DMS153 (cell line): ENCODE measurements at regions not wholly inside any gene's neighbourhood (a gene's known extent, or its start where the extent isn't known, plus 50 kb on each side); places are given as distances from the start of the nearest gene placed in this dataset.

Experiments
- DNase-seq: peaks from one replicate; lab custom pipeline; 2025; lab: John Stamatoyannopoulos, UW

DNA sequence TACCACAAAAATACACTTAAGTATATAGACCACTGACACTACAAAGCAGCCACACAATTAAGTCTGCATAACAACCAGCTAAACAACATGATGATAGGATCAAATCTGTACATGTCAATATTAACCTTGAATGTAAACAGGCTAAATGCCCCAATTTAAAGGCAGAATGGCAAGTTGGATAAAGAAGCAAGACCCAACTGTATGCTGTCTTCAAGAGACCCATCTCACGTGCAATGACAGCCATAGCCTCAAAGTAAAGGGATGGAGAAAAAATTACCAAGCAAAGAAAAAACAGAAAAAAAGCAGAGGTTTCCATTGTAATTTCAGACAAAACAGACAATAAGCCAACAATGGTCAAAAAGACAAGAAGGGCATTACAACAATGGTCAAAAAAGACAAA is 77.3 kb upstream of the APC start:
- DNase-seq: no peak

- no peak for DNase-seq
Observed at GRCh38 chr5:112663146-112663545, 74.5 kb upstream of the APC start.

- DNase-seq: no peak
Observed at GRCh38 chr5:112668016-112668415, 69.7 kb upstream of the APC start.

DNA sequence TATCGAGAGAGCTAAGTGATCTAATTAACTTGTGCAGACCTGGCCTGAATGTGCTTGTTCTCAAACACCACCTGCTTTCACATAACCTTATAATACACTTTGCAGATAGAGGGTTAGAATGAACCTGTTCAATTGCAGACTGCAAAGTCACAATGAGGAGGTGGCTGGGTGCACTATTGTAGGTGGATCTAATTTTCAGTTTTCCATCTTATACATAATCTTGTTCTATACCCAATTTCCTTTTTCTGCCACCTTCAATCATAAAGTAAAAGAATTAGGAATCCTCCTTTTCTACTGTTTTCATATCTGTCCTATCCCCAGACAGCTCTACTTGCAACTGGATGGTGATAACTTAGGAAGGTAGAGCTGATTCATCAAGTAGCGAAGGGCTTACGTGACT is 68.8 kb upstream of the APC start:
- DNase-seq: no peak

GRCh38 chr5:112669328-112669963 is 68.2 kb upstream of the APC start:
- no peak for DNase-seq

GRCh38 chr5:112671687-112672086 is 66.0 kb upstream of the APC start:
- no peak for DNase-seq

GRCh38 chr5:112681481-112681908 is 56.2 kb upstream of the APC start:
- DNase-seq: no peak

DNA sequence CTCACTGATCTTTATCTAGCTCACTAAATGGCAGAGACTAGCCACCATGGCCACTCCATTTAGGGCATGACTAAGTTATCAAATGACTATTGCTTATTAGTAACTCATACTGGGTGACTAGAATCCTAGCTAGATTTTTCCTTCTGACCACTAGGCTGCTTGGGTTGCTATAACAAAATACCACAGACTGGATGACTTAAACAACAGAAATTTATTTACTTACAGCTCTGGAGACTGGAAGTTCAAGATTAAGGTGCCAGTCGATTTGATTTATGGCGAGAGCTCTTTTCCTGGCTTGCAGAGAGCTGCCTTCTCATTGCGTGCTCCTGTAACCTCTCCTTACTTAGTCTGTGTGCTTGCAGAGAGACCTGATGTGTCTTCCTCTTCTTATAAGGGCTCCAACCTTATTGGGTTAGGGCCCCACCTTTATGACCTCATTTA is 55.0 kb upstream of the APC start:
- no peak for DNase-seq

- no peak for DNase-seq
Observed at GRCh38 chr5:112684121-112684520, 53.6 kb upstream of the APC start.

DNA sequence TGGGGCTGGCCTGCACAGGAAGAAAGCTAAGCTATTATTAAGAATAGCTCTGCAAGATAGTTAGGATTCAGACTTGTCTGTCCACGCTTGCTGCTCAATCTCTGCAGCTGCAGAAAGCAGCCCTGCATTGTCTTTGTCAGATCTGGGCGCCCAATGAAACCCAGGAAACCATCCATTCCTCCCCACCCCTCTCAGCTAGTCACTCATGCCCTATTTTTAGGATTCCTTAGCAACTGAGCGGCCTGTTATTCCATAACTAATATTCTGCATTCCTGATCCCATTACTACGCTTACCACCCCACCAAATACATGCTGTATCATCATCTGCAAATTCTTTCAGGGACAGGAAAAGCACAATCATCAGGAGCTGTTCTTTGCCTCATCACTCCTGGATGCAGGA is 52.9 kb upstream of the APC start:
- no peak for DNase-seq

GRCh38 chr5:112685386-112685785 is 52.3 kb upstream of the APC start:
- no peak for DNase-seq

DNA sequence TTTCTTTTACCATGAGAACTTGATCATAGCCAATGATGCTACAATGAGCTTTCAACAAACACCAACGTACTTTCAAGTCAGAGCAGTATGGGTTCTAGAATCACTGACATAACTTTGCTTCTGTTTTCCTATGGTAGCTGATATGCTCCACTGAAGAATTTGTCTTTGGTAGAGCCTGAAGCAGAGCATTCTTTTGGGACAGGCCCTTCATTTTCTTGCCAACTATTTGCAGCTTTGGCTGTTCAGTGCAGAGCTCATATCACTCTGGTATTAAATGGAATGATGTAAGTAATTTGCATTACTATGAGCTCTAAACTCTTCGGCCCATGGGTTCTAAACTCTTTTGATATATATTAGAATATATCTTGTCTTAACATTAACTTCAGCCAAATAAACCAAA is 51.8 kb upstream of the APC start:
- no peak for DNase-seq

- DNase-seq: no peak
Observed at GRCh38 chr5:112686675-112687074, 51.0 kb upstream of the APC start.

GRCh38 chr5:112687306-112687705 is 50.4 kb upstream of the APC start:
- DNase-seq: no peak
